ENCODE measurements at regions not wholly inside any gene's neighbourhood (a gene's known extent, or its start where the extent isn't known, plus 50 kb on each side); places are given as distances from the start of the nearest gene placed in this dataset.

GRCh38 chr1:228857611-228858010, 122.3 kb downstream of the RHOU start:
- TF ChIP-seq CTCF (IDR thresholded peaks at IDR 0.05; ENCODE audit: low read length) (no peak), EZH2phosphoT487 (IDR thresholded peaks at IDR 0.05; ENCODE audit: low read length) (no peak)
